ENCODE measurements at regions not wholly inside any gene's neighbourhood (a gene's known extent, or its start where the extent isn't known, plus 50 kb on each side); places are given as distances from the start of the nearest gene placed in this dataset.
"Not testable (repeated sequence)": the region's sequence is repeated elsewhere in the genome, so short reads cannot be mapped to it uniquely, and the experiment has no call there.

DNA sequence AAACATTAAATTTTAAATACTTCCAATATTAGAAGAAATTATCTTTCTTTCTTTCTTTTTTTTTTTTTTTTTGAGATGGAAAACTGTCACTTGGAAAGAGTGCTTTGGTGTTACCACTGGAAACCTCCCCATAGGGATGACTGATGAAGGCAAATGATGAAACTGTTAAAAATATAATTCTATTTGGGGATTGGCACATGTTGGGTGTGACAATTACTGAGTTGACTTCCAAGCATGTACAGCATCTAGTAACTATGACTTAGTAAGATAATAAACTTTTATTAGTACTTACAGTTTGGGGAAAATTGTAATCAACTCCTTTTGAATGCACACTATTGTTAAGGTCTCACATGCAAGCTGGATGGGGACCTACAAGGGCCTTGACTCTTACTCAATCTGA lies 592.5 kb downstream of the KCTD12 start:
- TF ChIP-seq CTCF (IDR thresholded peaks at IDR 0.05; ENCODE audit: low read depth, low read length, missing control alignments): no peak
- no peak overlapping the region for H3K4me3 ChIP-seq (replicated peaks; ENCODE audit: low read depth, low read length)
- DNase-seq (ENCODE audit: extremely low read depth, low read depth): no peak

DNA sequence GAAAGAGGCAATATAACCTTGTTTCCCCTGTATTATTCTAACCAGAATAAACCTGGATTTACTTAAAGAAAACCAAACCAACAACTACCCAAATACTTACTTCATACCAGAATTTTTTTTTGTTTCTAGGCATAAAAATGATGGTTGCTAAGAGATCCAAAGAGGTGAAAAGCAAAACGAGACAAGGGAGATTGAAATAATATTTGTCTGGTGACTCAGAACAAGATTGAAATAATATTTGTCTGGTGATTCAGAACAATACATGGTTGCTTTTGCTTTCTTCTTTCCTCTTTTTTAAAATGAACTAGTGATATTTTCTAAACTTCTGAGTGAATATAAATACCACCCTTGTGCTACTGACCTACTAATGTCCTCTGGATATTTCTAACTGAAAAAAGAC lies 592.9 kb downstream of the KCTD12 start:
- no peak overlapping the region for H3K4me3 ChIP-seq (replicated peaks; ENCODE audit: low read depth, low read length)
- DNase-seq (ENCODE audit: extremely low read depth, low read depth): no peak
- TF ChIP-seq CTCF (IDR thresholded peaks at IDR 0.05; ENCODE audit: low read depth, low read length, missing control alignments): no peak

GRCh38 chr13:76292726-76293125 lies 593.5 kb downstream of the KCTD12 start:
- H3K4me3 ChIP-seq (replicated peaks; ENCODE audit: low read depth, low read length): no peak overlapping the region
- no peak for TF ChIP-seq CTCF (IDR thresholded peaks at IDR 0.05; ENCODE audit: low read depth, low read length, missing control alignments)
- DNase-seq (ENCODE audit: extremely low read depth, low read depth): no peak

GRCh38 chr13:76292031-76292430 lies 594.2 kb downstream of the KCTD12 start:
- no peak for DNase-seq (ENCODE audit: extremely low read depth, low read depth)
- H3K4me3 ChIP-seq (replicated peaks; ENCODE audit: low read depth, low read length): no peak overlapping the region
- no peak for TF ChIP-seq CTCF (IDR thresholded peaks at IDR 0.05; ENCODE audit: low read depth, low read length, missing control alignments)

GRCh38 chr13:76289558-76289957 lies 596.6 kb downstream of the KCTD12 start:
- no peak overlapping the region for H3K4me3 ChIP-seq (replicated peaks; ENCODE audit: low read depth, low read length)
- DNase-seq (ENCODE audit: extremely low read depth, low read depth): no peak
- TF ChIP-seq CTCF (IDR thresholded peaks at IDR 0.05; ENCODE audit: low read depth, low read length, missing control alignments): no peak

GRCh38 chr13:76286178-76286577 lies 600.0 kb downstream of the KCTD12 start:
- H3K4me3 ChIP-seq (replicated peaks; ENCODE audit: low read depth, low read length): no peak overlapping the region
- no peak for DNase-seq (ENCODE audit: extremely low read depth, low read depth)
- no peak for TF ChIP-seq CTCF (IDR thresholded peaks at IDR 0.05; ENCODE audit: low read depth, low read length, missing control alignments)

DNA sequence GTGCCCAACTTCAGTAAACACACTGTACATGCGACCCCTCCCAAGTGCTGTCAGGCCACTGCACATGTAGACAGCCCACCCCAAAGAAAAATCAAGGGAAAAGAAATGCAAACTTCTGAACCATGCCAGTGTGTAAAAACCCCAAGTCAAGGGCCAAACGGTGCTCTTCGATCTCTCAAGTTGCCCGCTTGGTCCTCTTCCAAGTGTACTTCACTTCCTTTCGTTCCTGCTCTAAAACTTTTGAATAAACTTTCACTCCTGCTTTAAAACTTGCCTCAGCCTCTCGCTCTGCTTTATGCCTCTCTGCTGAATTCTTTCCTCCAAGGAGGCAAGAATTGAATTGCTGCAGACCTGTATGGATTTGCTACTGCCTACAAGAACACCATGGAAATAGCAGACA lies 600.7 kb downstream of the KCTD12 start:
- DNase-seq (ENCODE audit: extremely low read depth, low read depth): no peak
- no peak for TF ChIP-seq CTCF (IDR thresholded peaks at IDR 0.05; ENCODE audit: low read depth, low read length, missing control alignments)
- no peak overlapping the region for H3K4me3 ChIP-seq (replicated peaks; ENCODE audit: low read depth, low read length)

- not testable (repeated sequence) for H3K4me3 ChIP-seq (replicated peaks; ENCODE audit: low read depth, low read length); DNase-seq (ENCODE audit: extremely low read depth, low read depth)
Observed at GRCh38 chr13:76279766-76280165, 606.4 kb downstream of the KCTD12 start.
